GM19099 (cell line): ENCODE measurements at regions not wholly inside any gene's neighbourhood (a gene's known extent, or its start where the extent isn't known, plus 50 kb on each side); places are given as distances from the start of the nearest gene placed in this dataset.

ENCODE experiments used
- POLR2A ChIP-seq: IDR thresholded peaks from 3 replicates; pipeline ENCODE4 v1.6.1; 2011; ENCODE audit warnings: low read depth; ENCODE audit not compliant: insufficient read length; ENCODE audit errors: extremely low read depth

DNA sequence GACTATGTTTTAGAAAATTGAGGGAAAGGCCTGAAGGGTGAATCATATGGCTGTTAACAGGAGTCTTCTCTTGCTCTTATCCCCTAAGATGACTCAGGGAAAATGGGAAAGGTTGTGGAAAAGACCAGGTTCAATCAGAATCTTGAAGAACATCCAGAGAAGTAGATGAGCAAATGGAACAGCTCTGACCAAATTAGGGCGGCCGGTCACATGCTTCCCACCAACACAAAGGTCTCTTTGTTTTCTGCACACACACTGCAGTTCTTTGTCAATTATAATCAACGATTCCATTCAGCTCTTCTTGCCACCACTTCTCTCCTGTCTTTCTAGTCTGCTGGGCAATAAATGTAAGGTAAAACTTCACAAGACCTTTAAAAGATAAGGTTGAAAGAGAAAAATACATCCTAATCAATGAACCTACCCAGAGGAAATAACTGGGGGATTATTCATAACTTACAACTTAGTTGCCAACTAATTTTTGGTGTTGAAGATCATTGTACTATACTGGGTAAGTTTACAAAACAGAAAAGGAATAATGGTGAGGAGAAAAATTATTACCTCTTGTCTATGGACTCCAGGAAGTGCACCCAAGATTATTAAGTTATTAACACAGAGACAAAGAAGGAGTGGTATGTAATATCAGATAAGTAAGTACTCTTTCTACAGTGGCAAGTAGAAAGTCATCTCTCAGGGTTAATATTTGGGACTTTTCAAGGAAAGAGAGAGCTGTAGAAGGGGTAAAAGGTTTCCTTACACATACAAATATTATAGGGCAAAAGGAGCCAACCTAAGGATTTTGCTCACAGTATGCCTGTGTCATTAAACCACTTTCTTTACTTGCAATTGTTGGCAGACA, 441.9 kb upstream of the PIK3R1 start:
- TF ChIP-seq POLR2A: no peak

DNA sequence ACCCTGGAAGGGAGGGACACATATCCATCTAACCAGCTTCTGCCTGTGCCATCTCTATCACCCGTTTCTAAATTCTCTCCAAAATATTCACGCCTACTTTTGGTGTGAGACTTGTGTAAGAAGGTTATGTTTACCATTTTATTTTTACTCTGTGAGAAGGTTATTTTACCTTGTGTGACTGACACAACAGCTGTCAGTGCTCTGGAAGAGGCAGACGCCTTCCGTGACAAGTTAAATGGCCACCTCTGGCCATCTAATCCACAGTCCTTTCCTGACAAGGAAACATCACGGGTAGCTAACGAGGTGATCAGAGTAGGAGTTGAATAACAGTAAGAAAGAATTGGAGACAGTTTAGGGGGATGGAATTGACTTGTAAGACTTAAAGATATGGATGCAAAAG, 443.8 kb upstream of the PIK3R1 start:
- no peak for TF ChIP-seq POLR2A

DNA sequence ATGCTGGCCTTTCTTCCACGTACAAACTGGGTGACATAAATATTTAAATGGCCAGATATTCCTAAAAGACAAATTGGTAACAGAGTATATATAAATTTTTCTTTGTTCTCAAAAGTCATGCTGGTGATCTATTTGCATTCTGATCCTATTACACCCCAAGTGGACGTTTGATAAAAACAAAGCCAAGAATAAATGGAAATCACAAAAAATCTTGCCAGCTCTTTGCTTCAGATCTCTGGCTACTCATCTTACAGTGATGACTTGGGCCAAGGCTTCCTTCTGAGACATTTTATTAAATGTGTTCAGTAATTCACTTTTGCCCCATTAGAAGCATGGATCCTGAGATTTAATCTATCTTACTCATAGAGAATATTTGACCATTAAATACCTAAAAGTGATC, 444.3 kb upstream of the PIK3R1 start:
- no peak for TF ChIP-seq POLR2A

DNA sequence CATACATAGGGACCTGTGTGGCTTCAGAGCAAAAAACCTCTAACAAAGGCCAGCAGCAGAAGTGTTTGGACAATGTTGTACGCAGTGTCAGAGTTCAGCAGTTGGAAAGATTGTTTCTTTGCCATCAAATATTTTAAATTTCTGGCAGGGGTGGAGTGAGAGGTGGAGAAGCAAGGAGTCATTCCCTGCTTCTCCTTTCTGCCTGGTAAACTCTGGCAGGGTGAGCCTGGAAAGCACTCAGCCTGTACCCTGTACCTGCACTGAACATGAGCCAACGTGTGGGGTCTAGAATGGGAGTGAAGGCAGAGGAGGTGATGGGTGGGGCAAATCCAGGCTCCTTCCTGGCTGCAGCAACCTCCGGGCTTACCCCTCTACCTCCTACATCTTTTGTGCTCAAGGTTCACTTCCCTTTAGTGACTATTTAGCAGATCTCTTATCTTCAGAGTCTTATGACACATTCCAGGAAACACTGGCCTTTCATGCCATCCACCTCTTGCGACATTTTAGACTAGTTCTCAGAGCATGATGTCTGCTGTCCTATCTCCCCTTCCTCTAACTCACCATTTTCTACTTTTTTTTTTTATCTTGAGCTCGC, 445.0 kb upstream of the PIK3R1 start:
- TF ChIP-seq POLR2A: no peak

DNA sequence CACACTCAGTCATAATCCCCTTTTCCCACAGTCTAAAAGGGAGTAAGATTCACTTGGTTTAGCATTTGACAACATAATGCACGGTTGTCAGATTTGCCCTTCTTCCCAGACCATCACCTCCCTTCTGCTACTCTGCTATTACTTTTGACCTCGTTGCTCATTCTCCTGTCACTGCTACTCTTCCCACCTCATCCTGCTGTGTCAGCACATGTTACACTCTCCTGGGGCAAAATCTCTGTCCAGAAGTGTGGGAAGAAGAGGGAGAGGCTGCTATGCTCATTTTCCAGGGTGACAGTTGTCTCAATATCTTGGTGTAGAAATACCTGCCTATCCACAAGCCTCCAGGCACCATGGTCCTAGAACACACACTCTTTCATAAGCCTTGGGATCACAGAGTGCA, 449.9 kb upstream of the PIK3R1 start:
- TF ChIP-seq POLR2A: no peak

DNA sequence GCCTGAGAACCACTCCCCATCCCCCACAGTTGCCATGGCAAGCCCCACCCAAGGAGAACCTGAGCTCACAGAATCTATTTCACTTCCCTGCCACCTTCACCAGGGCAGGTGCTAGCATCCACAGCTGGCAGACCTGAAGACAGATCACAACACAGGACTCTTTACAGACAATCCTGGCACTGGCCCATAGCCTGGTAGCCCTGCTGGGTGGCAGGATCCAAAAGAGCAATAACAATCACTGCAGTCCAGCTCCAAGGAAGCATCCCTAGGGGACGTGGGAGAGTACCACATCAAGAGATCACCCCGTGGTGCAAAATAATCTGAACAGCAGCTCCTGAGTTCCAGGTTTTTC, 463.2 kb upstream of the PIK3R1 start:
- TF ChIP-seq POLR2A: no peak

DNA sequence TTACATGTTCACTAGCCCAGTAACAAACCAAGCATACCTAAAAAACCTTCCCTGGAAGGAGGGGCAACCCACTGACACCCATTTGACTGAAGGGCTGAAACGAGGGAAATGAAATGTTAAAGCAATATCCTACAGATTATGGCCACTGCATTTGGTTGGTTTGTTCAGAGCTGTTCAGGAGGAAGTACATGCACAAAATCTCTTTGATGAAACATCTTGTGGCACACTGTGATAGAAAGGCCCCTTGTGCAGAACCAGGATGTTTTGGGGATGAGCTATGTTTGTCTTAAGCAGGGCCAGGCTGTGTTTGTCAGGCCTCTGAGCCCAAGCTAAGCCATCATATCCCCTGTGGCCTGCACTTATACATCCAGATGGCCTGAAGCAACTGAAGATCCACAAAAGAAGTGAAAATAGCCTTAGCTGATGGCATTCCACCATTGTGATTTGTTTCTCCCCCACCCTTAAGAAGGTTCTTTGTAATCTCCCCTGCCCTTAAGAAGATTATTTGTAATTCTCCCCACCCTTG, 467.3 kb upstream of the PIK3R1 start:
- no peak for TF ChIP-seq POLR2A

DNA sequence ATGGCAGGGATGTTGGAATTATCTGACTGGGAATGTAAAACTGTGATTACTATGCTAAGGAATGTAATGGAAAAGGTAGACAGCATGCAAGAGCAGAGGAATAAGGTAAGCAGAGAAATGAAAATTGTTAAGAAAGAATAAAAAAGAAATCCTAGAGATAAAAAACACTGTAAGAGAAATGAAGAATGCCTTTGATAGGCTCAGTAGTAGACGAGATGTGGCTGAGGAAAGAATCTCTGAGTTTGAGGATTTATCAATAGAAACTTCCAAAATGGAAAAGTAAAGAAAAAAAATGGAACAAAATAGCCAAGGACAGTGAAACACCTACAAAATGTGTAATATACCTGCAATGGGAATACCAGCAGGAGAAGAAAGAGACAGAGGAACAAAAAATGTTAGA, 468.5 kb upstream of the PIK3R1 start:
- no peak for TF ChIP-seq POLR2A

DNA sequence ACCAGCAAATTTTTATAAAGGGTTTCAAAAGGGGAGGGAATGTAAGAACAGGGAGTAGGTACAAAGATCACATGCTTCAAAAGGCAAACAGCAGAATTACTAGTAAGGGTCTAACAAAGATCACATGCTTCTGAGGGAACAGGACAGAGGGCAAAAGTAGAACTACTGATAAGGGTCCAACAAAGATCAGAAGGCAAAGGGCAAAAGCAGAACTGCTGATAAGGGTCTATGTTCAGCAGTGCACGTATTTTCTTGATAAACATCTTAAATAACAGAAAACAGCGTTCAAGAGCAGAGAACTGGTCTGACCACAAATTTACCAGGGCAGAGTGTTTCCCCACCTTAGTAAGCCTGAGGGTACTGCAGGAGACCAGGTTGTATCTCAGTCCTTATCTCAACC, 469.5 kb upstream of the PIK3R1 start:
- no peak for TF ChIP-seq POLR2A

DNA sequence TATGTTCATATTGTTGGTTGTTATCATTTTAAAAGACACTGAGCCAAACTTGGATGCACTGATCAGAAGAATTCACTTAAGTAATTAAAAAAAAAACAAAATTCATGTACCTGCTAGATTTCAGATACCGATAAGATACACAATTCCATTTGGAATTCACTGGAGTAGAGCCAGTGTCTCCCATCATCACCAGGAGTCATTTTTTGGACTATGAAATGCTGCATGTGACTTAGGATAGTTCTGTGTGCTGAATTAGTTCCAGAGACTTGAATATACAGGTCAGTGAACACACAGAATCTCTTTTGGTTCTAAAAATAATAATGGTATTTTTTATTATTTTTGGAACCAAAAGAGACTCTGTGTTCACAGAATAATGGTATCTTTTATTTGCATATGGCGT, 482.6 kb upstream of the PIK3R1 start:
- TF ChIP-seq POLR2A: no peak

DNA sequence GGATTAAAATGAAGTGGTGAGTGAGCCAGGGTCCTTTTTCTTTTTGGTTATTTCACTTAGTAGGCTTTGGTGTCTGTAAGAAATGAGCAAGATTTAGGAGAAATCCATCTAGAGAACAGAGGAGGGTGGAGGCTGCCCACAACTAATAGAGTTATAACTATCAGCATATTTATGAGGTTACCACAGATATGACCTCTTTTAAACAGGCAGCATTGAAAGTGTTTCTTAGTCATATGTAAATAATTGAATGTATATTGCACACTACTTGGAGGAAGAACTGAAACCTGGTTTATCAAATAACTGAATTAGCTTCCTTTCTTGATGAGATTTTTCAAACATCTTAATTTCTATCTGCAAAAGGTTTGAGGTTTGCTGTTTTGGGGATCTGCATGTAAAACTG, 483.1 kb upstream of the PIK3R1 start:
- TF ChIP-seq POLR2A: no peak

DNA sequence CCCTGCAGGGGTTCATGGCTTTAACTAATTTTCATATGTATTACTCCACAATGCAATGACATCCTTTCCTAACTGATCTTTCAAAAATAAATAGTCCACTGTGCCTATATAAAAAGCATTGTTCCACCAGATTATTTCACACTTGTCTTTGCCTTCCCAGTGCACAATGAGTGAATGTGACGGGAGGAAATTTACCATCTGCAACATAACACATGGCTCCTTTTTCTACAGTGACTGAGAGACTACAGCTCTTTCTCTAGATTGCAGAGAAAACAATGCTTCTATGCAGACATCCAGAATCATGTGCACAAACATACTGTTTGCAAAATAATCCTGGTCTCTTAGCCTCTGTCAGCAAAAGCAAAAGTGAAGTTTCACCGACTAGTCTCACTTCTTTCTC, 483.7 kb upstream of the PIK3R1 start:
- no peak for TF ChIP-seq POLR2A

DNA sequence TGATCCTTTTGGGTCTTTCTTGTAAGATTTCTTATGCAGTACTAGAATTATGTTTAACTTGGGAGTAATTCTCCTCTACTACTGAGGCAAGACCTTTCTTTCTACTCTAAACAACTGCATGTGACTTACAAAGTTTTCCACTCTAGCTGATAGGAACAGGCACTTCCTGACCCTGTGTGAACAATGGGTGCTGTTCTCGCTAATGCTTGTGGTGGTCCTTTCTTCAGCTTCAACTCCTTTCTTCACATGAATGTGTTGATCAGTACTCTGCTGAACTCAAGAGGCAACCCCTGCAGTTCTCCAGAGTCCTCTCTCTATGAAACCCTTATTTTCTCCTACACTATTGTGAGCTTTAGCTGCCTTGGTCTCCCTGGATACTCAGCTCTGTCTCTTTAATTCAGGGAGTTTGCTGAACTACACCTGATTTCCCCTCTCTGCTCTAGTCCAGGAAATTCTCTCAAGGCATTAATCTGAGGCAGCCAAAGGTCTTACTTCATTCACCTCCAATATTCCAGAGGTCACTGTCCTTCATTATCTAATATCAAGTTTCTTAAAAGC, 484.6 kb upstream of the PIK3R1 start:
- TF ChIP-seq POLR2A: no peak

DNA sequence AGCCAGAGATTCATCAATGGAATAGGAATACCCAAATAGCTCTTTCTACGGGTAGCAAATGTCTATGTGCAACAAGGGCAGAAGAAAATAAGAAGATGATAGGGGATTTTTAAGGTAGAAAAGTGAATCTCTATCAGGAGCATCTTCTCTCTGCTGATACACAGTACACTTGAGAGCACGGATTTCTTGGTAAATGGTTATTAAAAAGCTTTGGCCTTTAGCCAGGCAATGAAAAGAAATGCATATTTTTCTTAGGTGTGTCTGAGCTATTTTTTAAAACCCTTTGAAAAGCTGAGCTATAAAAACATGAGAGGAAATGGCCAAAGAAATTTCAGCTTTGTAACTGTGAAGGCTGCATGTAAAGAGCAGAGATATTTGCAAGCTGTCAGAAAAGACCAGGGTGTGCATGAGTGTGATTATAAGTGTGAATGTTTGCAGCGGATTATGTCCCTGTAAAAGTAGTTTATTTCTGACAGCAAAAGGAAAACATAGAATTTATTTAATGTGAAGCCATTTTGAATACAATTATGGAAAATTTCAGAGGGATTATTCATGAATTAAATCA, 487.1 kb upstream of the PIK3R1 start:
- TF ChIP-seq POLR2A: no peak

DNA sequence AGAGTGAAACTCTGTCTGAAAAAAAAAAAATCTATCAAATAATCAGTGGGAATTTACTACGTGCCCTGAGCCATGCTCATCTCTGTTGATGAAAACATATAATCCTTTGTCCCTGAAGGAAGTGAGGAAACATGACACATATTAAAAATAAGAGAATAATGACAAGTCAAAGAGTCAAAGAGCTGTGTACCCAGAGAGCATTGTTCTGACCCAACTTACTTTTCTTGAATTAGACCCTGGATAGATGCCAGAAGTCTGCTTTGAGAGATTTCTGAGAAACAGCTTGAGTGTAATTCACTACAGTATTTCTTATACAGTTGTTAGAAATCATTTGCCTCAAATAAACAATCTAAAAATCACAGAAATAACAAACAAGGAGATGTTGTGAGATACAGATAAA, 490.0 kb upstream of the PIK3R1 start:
- TF ChIP-seq POLR2A: no peak

DNA sequence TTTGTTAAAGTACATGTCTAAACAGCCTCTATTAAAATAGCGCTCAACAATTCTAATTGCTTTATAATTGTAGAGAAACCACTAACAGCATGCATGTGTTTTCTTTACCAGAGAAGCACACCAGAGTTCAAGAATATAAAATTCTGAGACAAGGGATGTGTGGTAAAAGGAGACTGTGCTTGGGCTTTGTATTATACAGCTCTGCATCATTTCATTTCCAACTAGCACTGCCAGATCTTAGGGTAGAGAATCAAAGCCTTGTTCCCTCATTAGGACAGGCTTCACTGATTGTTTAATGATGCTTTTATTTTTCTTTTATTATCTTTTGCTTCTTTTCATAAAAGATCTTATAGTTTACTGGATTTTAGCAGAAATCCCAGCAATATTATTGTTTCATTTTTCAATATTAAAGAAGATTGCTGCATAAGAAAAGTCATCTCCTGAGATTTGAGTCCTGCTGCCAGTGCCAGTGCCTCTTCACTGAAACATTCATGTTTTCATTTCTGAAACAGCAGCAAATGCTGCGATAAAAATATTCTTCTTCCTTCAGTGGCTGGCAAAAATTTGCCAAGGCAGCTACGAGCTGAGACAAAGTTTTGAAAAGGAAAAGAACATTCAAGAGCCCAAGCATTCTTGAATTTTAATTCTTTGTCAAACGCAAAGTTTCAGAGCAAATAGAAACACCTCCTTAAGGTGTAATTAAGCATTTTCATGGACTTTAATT, 491.0 kb upstream of the PIK3R1 start:
- TF ChIP-seq POLR2A: no peak

DNA sequence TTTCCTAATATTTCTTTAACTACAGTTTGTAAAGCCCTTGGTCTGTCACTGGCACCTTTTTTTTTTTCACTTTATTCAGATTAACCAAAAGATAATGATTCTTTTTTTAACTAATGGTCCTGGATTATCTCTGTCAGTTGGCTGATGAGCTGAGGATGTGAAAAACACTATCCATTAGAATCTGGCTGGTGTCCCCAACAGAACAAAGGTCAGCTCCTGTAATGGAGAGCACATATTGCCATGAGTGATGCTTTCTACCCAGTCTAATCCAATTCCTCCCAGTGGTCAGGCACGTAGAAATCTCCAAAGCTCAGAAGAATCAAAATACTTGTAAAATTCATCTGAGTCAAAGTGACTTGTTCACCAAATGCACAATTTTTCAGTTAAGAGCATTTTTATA, 491.7 kb upstream of the PIK3R1 start:
- no peak for TF ChIP-seq POLR2A
